ENCODE measurements at regions not wholly inside any gene's neighbourhood (a gene's known extent, or its start where the extent isn't known, plus 50 kb on each side); places are given as distances from the start of the nearest gene placed in this dataset.

- H3K27ac Mint-ChIP-seq = no peak overlapping the region
- H4K20me1 ChIP-seq (replicated peaks; ENCODE audit: insufficient read depth) = no peaks in the 10 kb centered on the region
These were observed 104.0 kb downstream of the C14orf39 start for GRCh38 chr14:60381909-60382308.

More at GRCh38 chr14:60381909-60382308, 104.0 kb downstream of the C14orf39 start:
- no peak overlapping the region for H3K4me3 ChIP-seq
- H3K27ac ChIP-seq (ENCODE audit: low read depth) = no peak overlapping the region
- peaks cover 8% of the 10 kb centered on the region for H3K9me2 ChIP-seq (ENCODE audit: insufficient read depth)
- DNase-seq (ENCODE audit: low spot score) = peak; percentile 33
- Mint-ChIP-seq H3K27me3 (ENCODE audit: insufficient read depth, low read depth, poor library complexity) (peaks cover 5% of the 10 kb centered on the region), H3K36me3 (ENCODE audit: low read depth) (no peaks in the 10 kb centered on the region), H3K9me3 (no peaks in the 10 kb centered on the region), H3K4me3 (no peak overlapping the region), H3K4me1 (no peaks in the 10 kb centered on the region)
- no peaks in the 10 kb centered on the region for H3K4me1 ChIP-seq (ENCODE audit: insufficient read depth)
- H3K4me2 ChIP-seq = no peak overlapping the region
- H3K27me3 ChIP-seq (ENCODE audit: insufficient read depth) = no peaks in the 10 kb centered on the region
- H3K79me2 ChIP-seq (replicated peaks; ENCODE audit: insufficient read depth) = no peaks in the 10 kb centered on the region
- H2AFZ ChIP-seq = peak overlapping the region; percentile 97
- H3K36me3 ChIP-seq (ENCODE audit: insufficient read depth) = no peaks in the 10 kb centered on the region
- no peak for TF ChIP-seq ZNF462 (CRISPR knock-in tag; IDR thresholded peaks at IDR 0.05)
- TF ChIP-seq EZH2 (IDR thresholded peaks at IDR 0.05; ENCODE audit: low read depth, unreplicated experiment) = no peak
- TF ChIP-seq NANOG (IDR thresholded peaks at IDR 0.05; ENCODE audit: borderline replicate concordance) = no peak
- TF ChIP-seq ZNF114 (CRISPR knock-in tag; IDR thresholded peaks at IDR 0.05) = no peak
- TF ChIP-seq STAT1 (IDR thresholded peaks at IDR 0.05; ENCODE audit: unreplicated experiment) = no peak
- no peak for TF ChIP-seq JUNB (IDR thresholded peaks at IDR 0.05; ENCODE audit: unreplicated experiment)
- TF ChIP-seq ZNF331 (CRISPR knock-in tag; IDR thresholded peaks at IDR 0.05; ENCODE audit: low read depth) = no peak
- TF ChIP-seq, protein P1, sequence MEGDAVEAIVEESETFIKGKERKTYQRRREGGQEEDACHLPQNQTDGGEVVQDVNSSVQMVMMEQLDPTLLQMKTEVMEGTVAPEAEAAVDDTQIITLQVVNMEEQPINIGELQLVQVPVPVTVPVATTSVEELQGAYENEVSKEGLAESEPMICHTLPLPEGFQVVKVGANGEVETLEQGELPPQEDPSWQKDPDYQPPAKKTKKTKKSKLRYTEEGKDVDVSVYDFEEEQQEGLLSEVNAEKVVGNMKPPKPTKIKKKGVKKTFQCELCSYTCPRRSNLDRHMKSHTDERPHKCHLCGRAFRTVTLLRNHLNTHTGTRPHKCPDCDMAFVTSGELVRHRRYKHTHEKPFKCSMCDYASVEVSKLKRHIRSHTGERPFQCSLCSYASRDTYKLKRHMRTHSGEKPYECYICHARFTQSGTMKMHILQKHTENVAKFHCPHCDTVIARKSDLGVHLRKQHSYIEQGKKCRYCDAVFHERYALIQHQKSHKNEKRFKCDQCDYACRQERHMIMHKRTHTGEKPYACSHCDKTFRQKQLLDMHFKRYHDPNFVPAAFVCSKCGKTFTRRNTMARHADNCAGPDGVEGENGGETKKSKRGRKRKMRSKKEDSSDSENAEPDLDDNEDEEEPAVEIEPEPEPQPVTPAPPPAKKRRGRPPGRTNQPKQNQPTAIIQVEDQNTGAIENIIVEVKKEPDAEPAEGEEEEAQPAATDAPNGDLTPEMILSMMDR (conservative IDR thresholded peaks at IDR 0.05; ENCODE audit: low read depth in 2 of 2) = no peak
- TF ChIP-seq EZH2phosphoT487 (IDR thresholded peaks at IDR 0.05; ENCODE audit: unreplicated experiment) = no peak
- no peak for TF ChIP-seq CREB1 (CRISPR knock-in tag; IDR thresholded peaks at IDR 0.05; ENCODE audit: low read depth)
- no peak for TF ChIP-seq ETS1 (IDR thresholded peaks at IDR 0.05)
- TF ChIP-seq POLR2AphosphoS5 (IDR thresholded peaks at IDR 0.05; ENCODE audit: low read depth) = no peak
- no peak for TF ChIP-seq REST (IDR thresholded peaks at IDR 0.05; ENCODE audit: unreplicated experiment)
- ATAC-seq = no peak
- H3F3A ChIP-seq (replicated peaks; ENCODE audit: low read depth) = no peaks in the 10 kb centered on the region

All from GM23338 (cell line).